HepG2 (cell line): ENCODE measurements at regions not wholly inside any gene's neighbourhood (a gene's known extent, or its start where the extent isn't known, plus 50 kb on each side); places are given as distances from the start of the nearest gene placed in this dataset.

Experiments
- ATAC-seq: fragments of 200-7000 bp; cut with Tn5 transposase; 3 replicates; pipeline ENCODE4 v1.9.1; 2020; ENCODE audit warnings: mild to moderate bottlenecking, moderate library complexity
- BruUV-seq: library from RNA; stranded (reverse); fragments of 400-500 nt; replicated peaks from 2 replicates; lab custom pipeline; 2021; lab: Mats Ljungman, UMichigan
- CTCF ChIA-PET: fragments of 300-600 bp; formaldehyde crosslinking; extraction: SDS; loops from one replicate; lab custom pipeline; 2021; ENCODE audit warnings: low total read pairs, inconsistent platforms, low intra/inter-chr PET ratio; lab: Yijun Ruan, JAX
- POLR2A ChIA-PET: fragments of 350-600 bp; sonication (Branson Sonifier 250); formaldehyde crosslinking; loops from one replicate; lab custom pipeline; 2020; ENCODE audit warnings: antibody characterized with exemption, inconsistent platforms; lab: Yijun Ruan, JAX
- DNase-seq: peaks from one replicate; pipeline ENCODE4 v3.0.0-alpha.2; 2015; ENCODE audit warnings: low spot score
- FAIRE-seq: peaks from 3 replicates; lab custom pipeline; 2011; peaks lifted over from hg19 to GRCh38; lab: Jason Lieb, UNC
- H2AFZ ChIP-seq: one replicate; pipeline ENCODE4 v1.6.1; 2011; ENCODE audit warnings: low read length, inconsistent platforms
- H3K27ac ChIP-seq: fragments of 300-600 bp; 3 replicates; pipeline ENCODE4 v1.8.0; 2011; ENCODE audit warnings: mixed run types, mild to moderate bottlenecking, mixed read lengths, low read length, inconsistent platforms; ENCODE audit not compliant: insufficient read depth; ENCODE audit errors: extremely low read length
- H3K27me3 ChIP-seq, 2 experiments: fragments of 200-600 bp in 1 of 2; 2 replicates in 1 of 2; 3 replicates in 1 of 2; pipeline versions ENCODE4 v1.6.0 to v1.8.0; 2011; ENCODE audit warnings: low read length in 2 of 2, mild to moderate bottlenecking in 2 of 2, moderate library complexity in 2 of 2, inconsistent platforms in 1 of 2; ENCODE audit not compliant: insufficient read depth in 2 of 2, control insufficient read depth in 1 of 2
- H3K36me3 ChIP-seq, 2 experiments: fragments of 200-600 bp in 1 of 2; replicated peaks in 1 of 2; 2 replicates in 1 of 2; 3 replicates in 1 of 2; pipeline versions ENCODE4 v1.5.1 to v1.8.0; 2011; ENCODE audit warnings: low read length in 2 of 2, inconsistent platforms in 1 of 2; ENCODE audit not compliant: insufficient read depth in 2 of 2, control insufficient read depth in 1 of 2
- H3K4me1 ChIP-seq: 2 replicates; pipeline ENCODE4 v1.5.1; 2012; ENCODE audit warnings: low read length, inconsistent platforms; ENCODE audit not compliant: insufficient read depth
- H3K4me2 ChIP-seq: 2 replicates; pipeline ENCODE4 v1.6.0; 2011; ENCODE audit warnings: low read depth, low read length, inconsistent platforms
- H3K4me3 ChIP-seq, 3 experiments: fragments of 200-600 bp in 1 of 3; sonication (generic), shearing (Covaris generic) in 1 of 3; replicated peaks in 1 of 3; 2 replicates each; pipeline ENCODE4 v1.5.1; 2011 to 2016; ENCODE audit warnings: low read length in 3 of 3, inconsistent platforms in 2 of 3, low read depth in 2 of 3, mild to moderate bottlenecking in 2 of 3, control low read depth in 1 of 3, mixed read lengths in 1 of 3; ENCODE audit not compliant: insufficient read depth in 1 of 3
- H3K79me2 ChIP-seq: one replicate; pipeline ENCODE4 v1.6.1; 2011; ENCODE audit warnings: low read length, inconsistent platforms; ENCODE audit not compliant: insufficient read depth
- H3K9ac ChIP-seq: 2 replicates; pipeline ENCODE4 v1.6.0; 2011; ENCODE audit warnings: mild to moderate bottlenecking, low read depth, low read length, inconsistent platforms; ENCODE audit not compliant: insufficient read depth
- H3K9me3 ChIP-seq: 2 replicates; pipeline ENCODE4 v1.5.1; 2012; ENCODE audit warnings: mild to moderate bottlenecking, low read length
- H4K20me1 ChIP-seq: 2 replicates; pipeline ENCODE4 v1.6.0; 2011; ENCODE audit warnings: inconsistent platforms, mild to moderate bottlenecking, low read length, moderate library complexity; ENCODE audit not compliant: insufficient read depth
- CHD2 ChIP-seq: IDR thresholded peaks from 2 replicates; pipeline ENCODE4 v1.6.1; 2011; ENCODE audit warnings: low read depth, low read length, improper control_type of control experiment
- ESRRA ChIP-seq: sonication (generic); formaldehyde crosslinking; IDR thresholded peaks from 2 replicates; pipeline ENCODE4 v1.5.1; 2020; ENCODE audit warnings: mild to moderate bottlenecking, low read depth, missing genetic modification reagents
- GTF2F1 ChIP-seq: fragments of 150-350 bp; IDR thresholded peaks from 2 replicates; pipeline ENCODE4 v1.6.1; 2014; ENCODE audit warnings: low read length
- ZNF367 ChIP-seq: sonication (generic); formaldehyde crosslinking; IDR thresholded peaks from 2 replicates; pipeline ENCODE4 v1.4.0; 2020; ENCODE audit warnings: missing genetic modification reagents, borderline replicate concordance
- ZSCAN31 ChIP-seq: sonication (generic); formaldehyde crosslinking; IDR thresholded peaks from 2 replicates; pipeline ENCODE4 v1.5.0; 2020; ENCODE audit warnings: low read depth, mild to moderate bottlenecking, missing genetic modification reagents
- WGBS: methylation state at CpG from one replicate; pipeline ENCODE4 v1.1.6; 2017; ENCODE audit warnings: low lambda C conversion rate; 5-methylcytosine and 5-hydroxymethylcytosine counted together
- in situ Hi-C: cut with HindIII; loops from 2 replicates; pipeline ENCODE4 v1.10.0; 2017; ENCODE audit warnings: low pct_unique_long_range_greater_than_20kb; ENCODE audit not compliant: extremely low pct_ligation_motif_present
- intact Hi-C: fragments of 100-400 bp; cut with micrococcal nuclease; formaldehyde crosslinking; loops from one replicate; pipeline ENCODE4 v1.10.0; 2022; ENCODE audit not compliant: unreplicated experiment
- TF ChIP-seq, protein P1 (sequence below): sonication (generic); formaldehyde crosslinking; IDR thresholded peaks from one replicate; pipeline ENCODE4 v1.5.1; 2020; ENCODE audit warnings: mild to moderate bottlenecking, missing genetic modification reagents; ENCODE audit errors: not compliant biosample characterization
- TF ChIP-seq, protein P2 (sequence below): sonication (generic); formaldehyde crosslinking; IDR thresholded peaks from 2 replicates; pipeline ENCODE4 v1.4.0; 2020; ENCODE audit warnings: mild to moderate bottlenecking, missing genetic modification reagents
- TF ChIP-seq, protein P3 (sequence below): sonication (generic); formaldehyde crosslinking; IDR thresholded peaks from 2 replicates; pipeline ENCODE4 v1.5.0; 2020; ENCODE audit warnings: missing genetic modification reagents, mild to moderate bottlenecking, borderline replicate concordance
- TF ChIP-seq, protein P4 (sequence below): sonication (generic); formaldehyde crosslinking; conservative IDR thresholded peaks from 2 replicates; pipeline ENCODE4 v1.8.0; 2022; ENCODE audit warnings: mild to moderate bottlenecking, moderate library complexity, missing genetic modification reagents

- H3K9ac ChIP-seq = no peak overlapping the region
- H2AFZ ChIP-seq = no peak overlapping the region
- H3K79me2 ChIP-seq = no peaks in the 10 kb centered on the region
- TF ChIP-seq, protein P1, sequence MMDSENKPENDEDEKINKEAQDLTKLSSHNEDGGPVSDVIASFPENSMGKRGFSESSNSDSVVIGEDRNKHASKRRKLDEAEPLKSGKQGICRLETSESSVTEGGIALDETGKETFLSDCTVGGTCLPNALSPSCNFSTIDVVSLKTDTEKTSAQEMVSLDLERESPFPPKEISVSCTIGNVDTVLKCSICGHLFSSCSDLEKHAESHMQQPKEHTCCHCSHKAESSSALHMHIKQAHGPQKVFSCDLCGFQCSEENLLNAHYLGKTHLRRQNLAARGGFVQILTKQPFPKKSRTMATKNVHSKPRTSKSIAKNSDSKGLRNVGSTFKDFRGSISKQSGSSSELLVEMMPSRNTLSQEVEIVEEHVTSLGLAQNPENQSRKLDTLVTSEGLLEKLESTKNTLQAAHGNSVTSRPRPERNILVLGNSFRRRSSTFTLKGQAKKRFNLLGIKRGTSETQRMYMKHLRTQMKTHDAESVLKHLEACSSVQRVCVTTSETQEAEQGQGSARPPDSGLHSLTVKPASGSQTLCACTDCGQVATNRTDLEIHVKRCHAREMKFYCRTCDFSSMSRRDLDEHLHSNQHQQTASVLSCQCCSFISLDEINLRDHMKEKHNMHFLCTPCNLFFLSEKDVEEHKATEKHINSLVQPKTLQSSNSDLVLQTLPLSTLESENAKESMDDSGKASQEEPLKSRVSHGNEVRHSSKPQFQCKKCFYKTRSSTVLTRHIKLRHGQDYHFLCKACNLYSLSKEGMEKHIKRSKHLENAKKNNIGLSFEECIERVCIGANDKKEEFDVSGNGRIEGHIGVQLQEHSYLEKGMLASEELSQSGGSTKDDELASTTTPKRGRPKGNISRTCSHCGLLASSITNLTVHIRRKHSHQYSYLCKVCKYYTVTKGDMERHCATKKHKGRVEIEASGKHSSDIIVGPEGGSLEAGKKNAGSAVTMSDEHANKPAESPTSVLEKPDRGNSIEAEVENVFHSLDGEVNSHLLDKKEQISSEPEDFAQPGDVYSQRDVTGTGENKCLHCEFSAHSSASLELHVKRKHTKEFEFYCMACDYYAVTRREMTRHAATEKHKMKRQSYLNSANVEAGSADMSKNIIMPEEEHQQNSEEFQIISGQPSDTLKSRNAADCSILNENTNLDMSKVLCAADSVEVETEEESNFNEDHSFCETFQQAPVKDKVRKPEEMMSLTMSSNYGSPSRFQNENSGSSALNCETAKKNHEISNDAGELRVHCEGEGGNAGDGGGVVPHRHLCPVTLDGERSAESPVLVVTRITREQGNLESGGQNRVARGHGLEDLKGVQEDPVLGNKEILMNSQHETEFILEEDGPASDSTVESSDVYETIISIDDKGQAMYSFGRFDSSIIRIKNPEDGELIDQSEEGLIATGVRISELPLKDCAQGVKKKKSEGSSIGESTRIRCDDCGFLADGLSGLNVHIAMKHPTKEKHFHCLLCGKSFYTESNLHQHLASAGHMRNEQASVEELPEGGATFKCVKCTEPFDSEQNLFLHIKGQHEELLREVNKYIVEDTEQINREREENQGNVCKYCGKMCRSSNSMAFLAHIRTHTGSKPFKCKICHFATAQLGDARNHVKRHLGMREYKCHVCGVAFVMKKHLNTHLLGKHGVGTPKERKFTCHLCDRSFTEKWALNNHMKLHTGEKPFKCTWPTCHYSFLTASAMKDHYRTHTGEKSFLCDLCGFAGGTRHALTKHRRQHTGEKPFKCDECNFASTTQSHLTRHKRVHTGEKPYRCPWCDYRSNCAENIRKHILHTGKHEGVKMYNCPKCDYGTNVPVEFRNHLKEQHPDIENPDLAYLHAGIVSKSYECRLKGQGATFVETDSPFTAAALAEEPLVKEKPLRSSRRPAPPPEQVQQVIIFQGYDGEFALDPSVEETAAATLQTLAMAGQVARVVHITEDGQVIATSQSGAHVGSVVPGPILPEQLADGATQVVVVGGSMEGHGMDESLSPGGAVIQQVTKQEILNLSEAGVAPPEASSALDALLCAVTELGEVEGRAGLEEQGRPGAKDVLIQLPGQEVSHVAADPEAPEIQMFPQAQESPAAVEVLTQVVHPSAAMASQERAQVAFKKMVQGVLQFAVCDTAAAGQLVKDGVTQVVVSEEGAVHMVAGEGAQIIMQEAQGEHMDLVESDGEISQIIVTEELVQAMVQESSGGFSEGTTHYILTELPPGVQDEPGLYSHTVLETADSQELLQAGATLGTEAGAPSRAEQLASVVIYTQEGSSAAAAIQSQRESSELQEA (CRISPR knock-in tag) = no peak
- TF ChIP-seq, protein P2, sequence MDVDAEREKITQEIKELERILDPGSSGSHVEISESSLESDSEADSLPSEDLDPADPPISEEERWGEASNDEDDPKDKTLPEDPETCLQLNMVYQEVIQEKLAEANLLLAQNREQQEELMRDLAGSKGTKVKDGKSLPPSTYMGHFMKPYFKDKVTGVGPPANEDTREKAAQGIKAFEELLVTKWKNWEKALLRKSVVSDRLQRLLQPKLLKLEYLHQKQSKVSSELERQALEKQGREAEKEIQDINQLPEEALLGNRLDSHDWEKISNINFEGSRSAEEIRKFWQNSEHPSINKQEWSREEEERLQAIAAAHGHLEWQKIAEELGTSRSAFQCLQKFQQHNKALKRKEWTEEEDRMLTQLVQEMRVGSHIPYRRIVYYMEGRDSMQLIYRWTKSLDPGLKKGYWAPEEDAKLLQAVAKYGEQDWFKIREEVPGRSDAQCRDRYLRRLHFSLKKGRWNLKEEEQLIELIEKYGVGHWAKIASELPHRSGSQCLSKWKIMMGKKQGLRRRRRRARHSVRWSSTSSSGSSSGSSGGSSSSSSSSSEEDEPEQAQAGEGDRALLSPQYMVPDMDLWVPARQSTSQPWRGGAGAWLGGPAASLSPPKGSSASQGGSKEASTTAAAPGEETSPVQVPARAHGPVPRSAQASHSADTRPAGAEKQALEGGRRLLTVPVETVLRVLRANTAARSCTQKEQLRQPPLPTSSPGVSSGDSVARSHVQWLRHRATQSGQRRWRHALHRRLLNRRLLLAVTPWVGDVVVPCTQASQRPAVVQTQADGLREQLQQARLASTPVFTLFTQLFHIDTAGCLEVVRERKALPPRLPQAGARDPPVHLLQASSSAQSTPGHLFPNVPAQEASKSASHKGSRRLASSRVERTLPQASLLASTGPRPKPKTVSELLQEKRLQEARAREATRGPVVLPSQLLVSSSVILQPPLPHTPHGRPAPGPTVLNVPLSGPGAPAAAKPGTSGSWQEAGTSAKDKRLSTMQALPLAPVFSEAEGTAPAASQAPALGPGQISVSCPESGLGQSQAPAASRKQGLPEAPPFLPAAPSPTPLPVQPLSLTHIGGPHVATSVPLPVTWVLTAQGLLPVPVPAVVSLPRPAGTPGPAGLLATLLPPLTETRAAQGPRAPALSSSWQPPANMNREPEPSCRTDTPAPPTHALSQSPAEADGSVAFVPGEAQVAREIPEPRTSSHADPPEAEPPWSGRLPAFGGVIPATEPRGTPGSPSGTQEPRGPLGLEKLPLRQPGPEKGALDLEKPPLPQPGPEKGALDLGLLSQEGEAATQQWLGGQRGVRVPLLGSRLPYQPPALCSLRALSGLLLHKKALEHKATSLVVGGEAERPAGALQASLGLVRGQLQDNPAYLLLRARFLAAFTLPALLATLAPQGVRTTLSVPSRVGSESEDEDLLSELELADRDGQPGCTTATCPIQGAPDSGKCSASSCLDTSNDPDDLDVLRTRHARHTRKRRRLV (CRISPR knock-in tag) = no peak
- TF ChIP-seq ESRRA (CRISPR knock-in tag) = no peak
- TF ChIP-seq ZSCAN31 = no peak
- TF ChIP-seq GTF2F1 = no peak
- TF ChIP-seq, protein P3, sequence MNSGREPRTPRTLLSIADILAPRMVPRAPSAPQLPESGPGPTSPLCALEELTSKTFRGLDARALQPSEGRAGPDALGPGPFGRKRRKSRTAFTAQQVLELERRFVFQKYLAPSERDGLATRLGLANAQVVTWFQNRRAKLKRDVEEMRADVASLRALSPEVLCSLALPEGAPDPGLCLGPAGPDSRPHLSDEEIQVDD (CRISPR knock-in tag) = no peak
- TF ChIP-seq CHD2 = no peak
- no peak for TF ChIP-seq ZNF367 (CRISPR knock-in tag)
- TF ChIP-seq, protein P4, sequence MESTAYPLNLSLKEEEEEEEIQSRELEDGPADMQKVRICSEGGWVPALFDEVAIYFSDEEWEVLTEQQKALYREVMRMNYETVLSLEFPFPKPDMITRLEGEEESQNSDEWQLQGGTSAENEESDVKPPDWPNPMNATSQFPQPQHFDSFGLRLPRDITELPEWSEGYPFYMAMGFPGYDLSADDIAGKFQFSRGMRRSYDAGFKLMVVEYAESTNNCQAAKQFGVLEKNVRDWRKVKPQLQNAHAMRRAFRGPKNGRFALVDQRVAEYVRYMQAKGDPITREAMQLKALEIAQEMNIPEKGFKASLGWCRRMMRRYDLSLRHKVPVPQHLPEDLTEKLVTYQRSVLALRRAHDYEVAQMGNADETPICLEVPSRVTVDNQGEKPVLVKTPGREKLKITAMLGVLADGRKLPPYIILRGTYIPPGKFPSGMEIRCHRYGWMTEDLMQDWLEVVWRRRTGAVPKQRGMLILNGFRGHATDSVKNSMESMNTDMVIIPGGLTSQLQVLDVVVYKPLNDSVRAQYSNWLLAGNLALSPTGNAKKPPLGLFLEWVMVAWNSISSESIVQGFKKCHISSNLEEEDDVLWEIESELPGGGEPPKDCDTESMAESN = no peak
- no peak overlapping the region for H3K27ac ChIP-seq
- no peak overlapping the region for H3K4me3 ChIP-seq
- POLR2A ChIA-PET = no interaction called here
- no peaks in the 10 kb centered on the region for H4K20me1 ChIP-seq
- ATAC-seq (no peak), DNase-seq (no peak), FAIRE-seq (no peak)
- H3K36me3 ChIP-seq = no peaks in the 10 kb centered on the region
- no TSS peak for BruUV-seq
- H3K27me3 ChIP-seq = no peaks in the 10 kb centered on the region
- in situ Hi-C loops = no loop called here
- 57% methylated on average over 2 of the region's 2 CpGs for WGBS
- CTCF ChIA-PET = no interaction called here
- no peak overlapping the region for H3K4me2 ChIP-seq
- H3K4me1 ChIP-seq = no peaks in the 10 kb centered on the region
- intact Hi-C loops = no loop called here
- H3K9me3 ChIP-seq = peaks cover 19% of the 10 kb centered on the region
These were observed 77.3 kb downstream of the WNT5A start for GRCh38 chr3:55409806-55410205.
